Epithelial cell of proximal tubule (primary cell): ENCODE measurements at regions not wholly inside any gene's neighbourhood (a gene's known extent, or its start where the extent isn't known, plus 50 kb on each side); places are given as distances from the start of the nearest gene placed in this dataset.
"Not testable (repeated sequence)": the region's sequence is repeated elsewhere in the genome, so short reads cannot be mapped to it uniquely, and the experiment has no call there.

ENCODE experiments used
- DNase-seq: peaks from one replicate; pipeline ENCODE4 v3.0.0-alpha.2; 2011; ENCODE audit warnings: low read depth
- H3K4me3 ChIP-seq: 2 replicates; pipeline ENCODE4 v1.5.1; 2011; ENCODE audit warnings: low read depth, mild to moderate bottlenecking, low read length
- TF ChIP-seq, protein P1 (sequence below): conservative IDR thresholded peaks from 2 replicates; pipeline ENCODE4 v1.5.1; 2012; ENCODE audit warnings: low read depth, mild to moderate bottlenecking, low read length

DNA sequence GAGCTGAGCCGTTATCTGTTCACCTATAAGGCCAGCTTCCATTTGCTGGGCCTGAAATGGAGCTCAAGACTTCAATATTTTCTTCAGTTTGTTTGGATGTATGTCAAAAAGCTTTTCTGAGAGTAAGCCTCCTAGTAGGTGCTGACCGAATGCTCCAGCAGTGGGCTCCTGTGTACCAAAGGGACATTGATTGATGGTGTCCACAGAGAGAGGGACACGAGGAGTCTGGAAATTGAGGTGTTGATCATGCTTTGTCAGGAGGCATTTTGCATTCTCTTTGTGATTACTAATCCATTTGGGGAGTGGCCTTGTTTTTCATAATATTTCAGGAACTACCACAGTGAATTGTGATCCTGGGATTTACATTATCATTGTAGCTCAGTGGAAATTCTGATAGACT, 107.7 kb upstream of the SLC38A2 start:
- DNase-seq, result no peak
- TF ChIP-seq, protein P1, sequence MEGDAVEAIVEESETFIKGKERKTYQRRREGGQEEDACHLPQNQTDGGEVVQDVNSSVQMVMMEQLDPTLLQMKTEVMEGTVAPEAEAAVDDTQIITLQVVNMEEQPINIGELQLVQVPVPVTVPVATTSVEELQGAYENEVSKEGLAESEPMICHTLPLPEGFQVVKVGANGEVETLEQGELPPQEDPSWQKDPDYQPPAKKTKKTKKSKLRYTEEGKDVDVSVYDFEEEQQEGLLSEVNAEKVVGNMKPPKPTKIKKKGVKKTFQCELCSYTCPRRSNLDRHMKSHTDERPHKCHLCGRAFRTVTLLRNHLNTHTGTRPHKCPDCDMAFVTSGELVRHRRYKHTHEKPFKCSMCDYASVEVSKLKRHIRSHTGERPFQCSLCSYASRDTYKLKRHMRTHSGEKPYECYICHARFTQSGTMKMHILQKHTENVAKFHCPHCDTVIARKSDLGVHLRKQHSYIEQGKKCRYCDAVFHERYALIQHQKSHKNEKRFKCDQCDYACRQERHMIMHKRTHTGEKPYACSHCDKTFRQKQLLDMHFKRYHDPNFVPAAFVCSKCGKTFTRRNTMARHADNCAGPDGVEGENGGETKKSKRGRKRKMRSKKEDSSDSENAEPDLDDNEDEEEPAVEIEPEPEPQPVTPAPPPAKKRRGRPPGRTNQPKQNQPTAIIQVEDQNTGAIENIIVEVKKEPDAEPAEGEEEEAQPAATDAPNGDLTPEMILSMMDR, result no peak
- H3K4me3 ChIP-seq, result no peak overlapping the region

DNA sequence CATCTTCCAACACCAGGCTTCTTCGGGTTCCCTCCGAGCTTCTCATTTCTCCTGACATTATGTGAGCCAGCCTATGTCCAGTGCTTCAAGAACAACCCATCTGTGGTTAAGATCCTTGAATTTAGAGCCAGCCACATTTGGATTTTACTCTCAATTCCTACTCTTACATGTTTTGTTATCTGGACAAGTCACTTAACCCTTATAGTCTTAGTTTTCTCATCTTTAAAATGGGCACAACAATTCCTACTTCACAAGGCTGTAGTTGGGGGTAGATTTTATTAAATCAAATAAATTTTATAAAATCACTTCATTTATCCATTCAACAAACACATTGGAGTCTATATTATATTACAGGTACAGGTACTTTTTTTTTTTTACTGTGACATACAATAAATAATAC, 105.5 kb upstream of the SLC38A2 start:
- DNase-seq, result no peak
- TF ChIP-seq, protein P1, result no peak

DNA sequence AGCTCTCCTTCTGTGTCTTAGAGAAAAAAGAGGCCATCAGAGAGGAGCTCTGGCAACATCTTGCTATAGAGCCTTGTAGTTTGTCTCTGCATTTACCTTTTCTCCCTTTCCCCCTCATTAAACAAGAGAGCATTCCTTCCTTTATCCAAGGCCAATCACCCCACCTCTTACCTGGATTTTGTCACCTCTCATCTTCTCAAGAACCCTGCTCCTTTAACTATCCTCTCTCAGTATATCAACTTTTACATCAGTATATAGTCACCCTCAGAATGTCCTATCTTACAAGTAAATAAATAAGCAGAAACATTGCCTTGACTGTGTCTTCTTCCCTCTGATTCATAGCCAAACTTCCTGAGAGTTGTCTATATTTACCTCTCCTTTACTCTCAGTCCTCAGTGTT, 105.0 kb upstream of the SLC38A2 start:
- no peak for DNase-seq
- H3K4me3 ChIP-seq, result no peak overlapping the region
- TF ChIP-seq, protein P1, result no peak

More for the DNA sequence above, 105.5 kb upstream of the SLC38A2 start:
- no peak overlapping the region for H3K4me3 ChIP-seq

DNA sequence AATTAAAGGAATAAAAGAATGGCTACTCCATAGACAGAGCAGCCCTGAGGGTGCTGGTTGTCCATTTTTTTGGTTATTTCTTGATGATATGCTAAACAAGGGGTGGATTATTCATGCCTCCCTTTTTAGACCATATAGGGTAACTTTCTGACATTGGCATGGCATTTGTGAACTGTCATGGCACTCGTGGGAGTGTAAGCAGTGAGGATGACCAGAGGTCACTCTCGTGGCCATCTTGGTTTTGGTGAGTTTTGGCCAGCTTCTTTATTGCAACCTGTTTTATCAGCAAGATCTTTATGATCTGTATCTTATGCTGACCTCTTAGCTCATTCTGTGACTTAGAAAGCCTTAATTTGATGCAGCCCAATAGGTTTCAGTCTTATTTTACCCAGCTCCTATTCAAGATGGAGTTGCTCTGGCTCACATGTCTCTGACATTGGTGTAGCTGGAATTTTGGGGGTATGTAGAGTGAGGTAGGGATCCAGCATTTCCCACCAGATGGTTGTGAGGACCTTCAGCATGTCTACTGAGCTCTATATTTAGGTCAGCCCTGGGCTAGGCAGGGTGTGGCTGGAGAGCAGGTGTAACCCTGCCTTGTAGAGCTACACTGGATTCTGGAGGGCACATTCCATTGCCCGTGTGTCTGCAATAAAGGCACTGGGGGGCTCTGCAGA, 103.5 kb upstream of the SLC38A2 start:
- H3K4me3 ChIP-seq, result no peak overlapping the region
- TF ChIP-seq, protein P1, result no peak
- no peak for DNase-seq

DNA sequence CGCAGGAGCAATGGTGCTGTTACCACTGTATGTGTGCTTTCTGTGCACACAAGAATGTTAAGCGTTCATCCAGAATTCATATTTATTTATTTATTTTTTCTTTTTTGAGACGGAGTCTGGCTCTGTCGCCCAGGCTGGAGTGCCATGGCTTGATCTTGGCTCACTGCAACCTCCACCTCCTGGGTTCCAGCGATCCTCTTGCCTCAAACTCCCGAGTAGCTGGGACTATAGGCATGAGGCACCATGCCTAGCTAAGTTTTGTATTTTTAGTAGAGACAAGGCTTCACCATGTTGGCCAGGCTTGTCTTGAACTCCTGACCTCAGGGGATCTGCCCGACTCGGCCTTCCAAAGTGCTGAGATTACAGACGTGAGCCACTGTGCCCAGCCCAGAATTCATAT, 101.8 kb upstream of the SLC38A2 start:
- H3K4me3 ChIP-seq, DNase-seq: not testable (repeated sequence)

DNA sequence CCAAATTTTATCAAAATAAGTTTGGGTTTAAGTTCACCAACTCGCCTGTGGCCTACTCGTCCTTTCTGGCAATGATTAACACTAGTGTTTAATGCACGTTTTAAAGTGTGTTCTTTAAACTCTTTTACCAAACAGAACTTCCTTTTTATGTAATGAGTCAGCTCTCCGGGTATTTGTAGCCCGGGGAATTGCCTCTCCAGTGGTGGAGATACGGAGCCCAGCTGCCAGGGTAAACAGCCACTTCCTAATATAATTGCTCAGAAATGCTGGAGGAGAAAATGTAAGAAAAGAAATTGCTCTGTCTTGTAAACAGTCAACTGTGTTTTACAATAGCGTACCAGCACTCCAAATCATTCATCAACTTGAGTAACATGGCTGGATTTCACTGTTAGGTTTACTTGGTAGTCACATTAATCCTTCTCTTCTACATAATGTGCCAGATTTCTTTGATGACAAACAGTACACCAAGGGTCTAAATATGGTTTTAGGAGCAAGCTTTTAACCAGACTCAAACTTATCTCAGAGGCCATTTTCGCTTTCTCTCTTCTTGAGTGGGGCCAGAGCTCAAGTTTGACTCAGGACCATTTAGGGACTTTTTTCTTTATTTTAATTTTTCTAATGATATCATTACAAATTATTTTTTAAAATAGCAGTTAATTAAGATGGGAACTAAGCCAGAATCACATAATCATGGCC, 101.2 kb upstream of the SLC38A2 start:
- peak overlapping the region; percentile 8 for H3K4me3 ChIP-seq
- DNase-seq, result peak; percentile 81
- TF ChIP-seq, protein P1, result no peak

DNA sequence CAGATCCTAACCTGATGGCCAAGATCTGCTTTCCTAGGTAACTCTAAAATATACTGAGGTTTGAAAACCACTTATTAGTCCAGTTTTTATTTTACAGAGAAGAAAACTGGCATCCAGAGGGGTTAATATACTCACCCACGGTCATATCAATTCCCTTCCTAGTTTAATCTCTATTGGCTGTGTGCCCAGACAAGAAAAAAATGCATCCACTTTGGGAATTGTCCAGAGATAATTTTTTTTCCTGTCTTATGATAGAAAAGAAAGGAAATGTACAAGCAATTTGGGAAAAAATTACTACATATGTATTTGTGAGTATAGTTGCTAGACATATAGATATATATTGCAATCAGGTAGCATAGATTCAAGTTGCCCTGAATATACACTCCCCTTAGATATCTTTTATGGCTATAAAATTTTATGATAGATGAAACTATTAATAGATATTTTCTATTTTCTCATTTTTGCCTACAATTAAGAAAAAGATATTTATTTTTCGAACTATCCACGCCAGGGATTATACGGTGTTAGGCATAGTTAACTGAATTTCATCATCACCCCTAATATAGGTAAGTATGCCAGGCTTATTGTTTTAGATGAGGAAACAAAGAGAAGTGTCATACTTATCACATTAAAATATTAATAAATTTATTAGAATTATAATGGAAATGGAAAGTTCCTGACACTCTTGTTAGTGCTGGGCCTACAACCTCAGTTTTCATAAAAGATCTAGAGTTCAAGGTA, 100.5 kb upstream of the SLC38A2 start:
- no peak for DNase-seq
- no peak overlapping the region for H3K4me3 ChIP-seq
- TF ChIP-seq, protein P1, result no peak
